NCI-H748 (cell line): ENCODE measurements at regions not wholly inside any gene's neighbourhood (a gene's known extent, or its start where the extent isn't known, plus 50 kb on each side); places are given as distances from the start of the nearest gene placed in this dataset.

Source experiments
- DNase-seq: peaks from one replicate; lab custom pipeline; 2025; ENCODE audit not compliant: unreplicated experiment; lab: John Stamatoyannopoulos, UW

DNA sequence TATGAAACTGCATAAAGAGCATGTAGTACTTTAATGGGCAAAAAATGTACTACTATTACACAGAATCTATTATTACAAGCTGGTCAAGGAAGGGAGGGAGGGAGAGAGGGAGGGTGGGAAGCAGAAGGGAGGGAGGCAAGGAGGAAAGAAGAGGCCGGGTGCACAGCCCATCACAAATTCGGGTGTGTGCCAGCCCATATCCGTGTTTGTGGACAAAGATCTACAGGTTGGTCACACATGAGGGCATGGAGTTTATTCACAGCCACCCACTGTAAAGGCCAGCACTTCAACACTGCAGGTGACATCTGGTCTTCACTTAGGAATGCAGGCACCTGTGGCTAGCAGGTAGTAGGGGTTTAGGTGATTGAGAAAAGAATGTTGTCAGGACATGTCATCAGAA lies 352.5 kb upstream of the NBEA start:
- DNase-seq: no peak

DNA sequence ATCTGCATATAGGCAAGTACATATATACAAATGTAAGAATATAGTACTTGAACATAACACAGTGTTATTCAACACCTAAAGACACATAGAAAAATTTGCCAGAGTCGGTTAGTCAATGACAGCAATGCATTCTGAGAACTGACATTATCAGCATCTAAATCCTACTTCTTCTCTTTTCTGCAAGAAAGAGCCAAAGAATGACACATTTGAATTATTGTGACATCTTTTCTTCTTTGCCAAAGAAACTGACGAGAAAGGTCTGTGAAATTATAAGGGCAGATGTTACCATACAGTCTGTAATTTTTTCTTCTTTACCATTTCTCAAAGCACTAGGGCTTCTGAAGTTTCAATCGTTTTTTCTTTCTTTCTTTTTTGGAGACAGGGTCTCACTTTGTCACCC lies 350.9 kb upstream of the NBEA start:
- DNase-seq: no peak

DNA sequence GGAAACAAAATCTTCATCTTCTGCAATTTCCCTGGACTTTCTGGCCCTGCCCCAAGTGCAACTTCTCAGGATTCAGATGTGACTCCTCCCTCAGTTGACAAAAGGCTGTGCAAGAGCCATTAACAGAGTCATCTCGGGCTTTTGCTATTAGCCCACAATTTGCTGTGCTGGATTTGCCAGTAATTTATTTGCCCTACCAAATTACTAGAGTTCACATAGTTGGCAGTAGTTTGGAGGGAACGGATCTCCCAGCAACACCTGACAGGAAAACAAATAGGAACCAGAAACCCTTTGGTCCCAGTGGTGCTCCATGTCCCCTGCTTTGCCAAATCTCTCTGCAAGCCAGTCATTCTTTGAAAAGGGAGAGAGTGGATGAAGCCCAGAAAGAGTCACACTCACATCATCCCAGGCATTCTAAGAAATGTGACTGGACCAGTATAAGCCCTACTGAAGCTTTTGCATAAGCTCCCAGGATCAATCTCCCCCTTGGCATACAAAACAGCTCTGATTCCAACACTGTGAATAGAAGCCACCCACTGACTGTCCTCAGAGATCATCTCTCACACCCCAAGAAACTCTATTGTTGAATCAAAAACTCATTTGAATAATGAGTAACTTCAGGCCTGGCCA lies 350.1 kb upstream of the NBEA start:
- DNase-seq: peak; percentile 24

DNA sequence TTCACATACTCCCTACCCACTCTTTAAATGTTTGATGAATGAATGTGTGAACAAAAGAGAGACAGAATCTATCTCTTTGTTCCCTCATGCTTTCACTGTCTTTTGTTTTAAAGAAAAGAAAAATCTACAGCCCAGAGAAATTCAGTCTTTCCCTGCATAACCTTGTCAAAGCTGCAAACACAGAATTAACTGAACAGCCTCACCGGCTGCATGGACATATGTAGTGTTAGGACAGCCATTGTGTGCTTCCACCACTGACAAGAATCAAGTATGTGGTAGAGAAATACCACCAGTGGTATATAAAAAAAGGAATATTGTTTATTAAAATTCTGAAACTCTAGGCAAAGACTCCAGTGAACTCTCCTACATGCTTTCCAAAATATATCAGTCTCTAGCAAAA lies 348.4 kb upstream of the NBEA start:
- no peak for DNase-seq

DNA sequence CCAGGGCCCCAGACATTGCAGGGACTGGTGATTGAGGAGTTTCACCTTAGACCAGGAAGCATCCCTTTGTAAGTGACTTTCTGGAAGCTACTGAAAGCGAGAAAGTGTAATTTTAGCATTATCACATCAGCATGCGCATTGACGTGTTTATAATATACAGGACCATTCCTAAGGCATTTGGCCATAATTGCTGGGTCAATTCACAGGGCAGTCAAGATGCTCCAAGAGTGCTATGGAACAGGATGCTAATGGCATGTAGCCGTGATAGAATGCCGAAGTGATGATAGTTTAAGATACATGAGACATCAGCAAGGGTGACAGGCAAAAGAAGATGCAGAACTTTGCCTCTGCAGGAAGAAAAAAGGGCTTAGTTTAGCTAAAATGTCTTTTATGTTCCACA lies 347.6 kb upstream of the NBEA start:
- DNase-seq: no peak

DNA sequence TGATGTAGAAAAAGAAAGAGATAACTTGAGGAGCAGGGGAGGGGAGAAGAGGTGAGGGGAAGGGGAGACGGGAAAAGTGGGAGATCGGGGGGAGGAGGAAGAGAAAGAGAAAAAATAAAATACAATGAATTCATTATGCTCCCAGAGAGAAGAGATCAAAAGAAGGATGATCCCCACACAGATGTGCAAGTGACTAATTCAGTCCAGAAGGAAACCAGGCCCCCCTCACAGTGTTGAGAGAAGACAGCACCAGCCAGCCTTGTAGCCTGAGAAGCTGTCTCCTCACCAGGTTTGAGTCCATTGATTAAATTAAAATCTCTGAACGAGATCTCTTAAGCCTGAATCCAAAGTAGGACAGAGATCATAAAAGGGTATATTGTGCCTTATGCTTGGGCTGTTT lies 333.7 kb upstream of the NBEA start:
- DNase-seq: peak; percentile 50

DNA sequence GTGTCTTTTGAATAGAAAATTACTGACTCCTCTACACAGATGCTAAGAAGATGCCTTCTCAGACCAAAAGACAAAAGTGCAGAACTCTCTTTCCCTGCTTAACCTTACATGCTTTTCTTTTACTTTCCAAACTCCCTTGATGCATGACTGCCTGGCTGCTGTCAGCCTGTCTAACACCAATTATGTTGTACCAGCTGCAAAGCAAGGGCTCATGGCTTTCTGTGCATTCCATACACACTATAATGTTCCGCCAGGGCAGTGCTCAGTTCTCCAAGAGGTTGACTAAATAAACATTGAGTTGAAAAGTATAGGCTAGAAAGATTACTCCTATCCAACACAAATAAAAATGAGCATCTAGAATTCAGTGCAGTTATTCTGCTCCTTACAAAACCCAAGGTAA lies 330.4 kb upstream of the NBEA start:
- DNase-seq: peak; percentile 33

DNA sequence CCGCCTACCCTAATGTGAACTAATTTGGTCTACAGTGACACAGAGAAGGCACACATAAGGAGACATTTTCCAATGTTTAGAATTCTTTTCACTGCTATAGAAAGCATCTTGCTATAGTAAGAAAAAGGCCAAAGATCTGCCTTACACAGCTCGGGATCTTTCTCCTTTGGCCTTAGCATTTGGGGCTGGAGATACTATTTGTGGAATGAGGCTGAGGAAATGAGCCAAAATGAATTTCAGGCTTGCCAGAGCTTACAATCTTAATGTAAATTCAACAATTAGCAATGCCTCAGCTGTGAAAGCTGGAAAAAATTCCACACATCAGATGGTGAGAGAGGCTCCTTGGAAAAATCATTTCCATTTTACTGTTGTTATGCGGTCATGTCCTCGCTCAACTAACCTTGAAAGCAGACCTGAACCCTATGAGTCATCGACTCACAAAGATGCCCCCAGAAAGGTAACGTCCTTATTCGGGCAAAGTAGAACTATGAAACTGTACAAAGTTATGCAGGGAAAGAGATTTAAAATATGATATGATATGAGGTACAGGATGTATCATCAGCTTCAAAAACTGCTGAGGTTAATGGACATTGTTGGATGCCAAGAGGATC lies 324.5 kb upstream of the NBEA start:
- DNase-seq: no peak

DNA sequence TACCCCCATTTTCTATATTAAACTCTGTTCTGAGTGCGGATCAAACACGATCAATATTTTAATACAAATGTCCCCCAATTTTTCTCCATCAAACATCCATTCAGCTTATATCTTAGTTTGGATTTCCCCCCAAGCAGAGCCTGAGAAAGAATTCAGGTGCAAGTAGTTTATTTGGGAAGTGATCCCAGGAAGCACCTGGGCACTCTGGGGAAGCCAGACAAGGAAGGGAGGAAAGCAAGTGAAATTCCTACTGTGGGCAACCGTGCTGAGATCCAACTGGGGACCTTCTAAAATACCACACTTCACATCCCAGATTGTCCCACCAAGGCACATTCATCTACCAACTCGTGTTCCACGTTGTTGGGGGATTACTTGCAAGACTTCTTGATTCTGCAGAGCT lies 323.4 kb upstream of the NBEA start:
- no peak for DNase-seq

DNA sequence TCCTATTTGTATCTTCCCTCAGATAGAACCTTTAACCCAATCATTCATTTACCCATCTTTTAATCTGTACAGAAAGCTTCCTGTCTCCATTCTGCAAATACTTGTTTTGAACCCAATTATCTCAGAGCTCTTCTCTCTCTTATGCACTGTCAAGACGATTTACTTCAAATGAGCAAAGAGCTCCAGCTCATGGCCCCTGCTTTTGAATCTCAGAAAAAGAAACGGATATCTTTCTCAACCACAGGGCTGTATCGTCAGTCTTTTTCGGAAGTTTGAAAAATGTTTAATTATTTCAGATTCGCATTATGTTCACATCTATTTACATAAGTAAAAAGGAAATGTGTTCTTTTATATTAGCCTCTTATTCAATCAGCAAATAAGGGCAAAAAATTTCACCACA lies 322.7 kb upstream of the NBEA start:
- no peak for DNase-seq

DNA sequence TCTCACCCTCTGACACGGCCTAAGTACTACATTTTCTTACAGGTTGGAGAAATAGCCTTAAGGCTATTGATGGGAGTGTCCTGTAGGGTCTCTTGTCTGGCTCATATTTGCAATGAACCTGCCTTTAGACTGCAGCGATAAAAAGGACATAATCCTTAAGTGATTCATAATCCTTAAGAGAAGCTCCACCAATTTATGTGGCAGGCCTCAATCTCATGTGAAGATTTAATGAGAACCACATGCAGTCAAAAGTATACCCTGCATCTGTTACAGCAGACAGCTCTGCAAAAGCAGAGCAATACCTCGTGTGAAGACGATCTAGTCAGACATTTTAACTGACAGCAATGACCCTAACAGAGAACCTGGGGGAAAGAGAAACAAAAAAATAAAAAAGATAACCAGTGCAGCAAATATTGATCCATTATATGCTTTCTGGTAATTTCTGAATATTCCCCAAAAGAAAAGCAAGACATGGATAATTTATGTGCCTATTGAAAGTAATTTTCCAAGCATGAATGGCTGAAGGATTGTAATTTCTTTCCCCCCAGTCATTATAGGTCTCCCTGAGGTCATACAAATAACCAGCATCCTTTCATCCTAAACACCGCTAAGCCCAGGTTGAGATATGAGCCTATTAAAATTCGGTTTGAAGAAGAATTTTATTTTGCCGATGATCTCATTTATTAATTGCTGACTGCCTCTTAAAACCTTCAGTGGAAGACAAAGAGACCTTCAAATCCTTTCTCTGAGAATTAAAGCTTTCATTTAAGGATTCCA lies 321.8 kb upstream of the NBEA start:
- DNase-seq: peak; percentile 81

DNA sequence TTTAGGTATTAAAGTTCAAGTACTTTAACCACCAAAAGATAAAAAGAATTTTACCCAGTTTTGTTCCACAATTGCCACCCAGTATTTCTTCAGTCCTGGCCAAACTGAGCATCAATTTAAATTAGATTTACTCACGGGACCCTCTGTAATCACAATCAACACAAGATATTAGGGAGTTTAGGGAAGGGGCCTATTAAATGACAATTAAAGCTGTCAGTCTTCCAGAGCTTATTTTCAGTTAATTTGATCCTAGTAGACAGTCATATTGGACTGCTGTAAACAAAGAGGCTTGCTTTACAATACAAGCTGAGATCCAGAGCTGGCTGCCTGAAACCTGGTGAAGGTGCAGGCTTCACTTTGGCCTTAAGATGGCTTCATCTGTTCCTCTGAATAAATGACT lies 321.2 kb upstream of the NBEA start:
- peak; percentile 81 for DNase-seq

DNA sequence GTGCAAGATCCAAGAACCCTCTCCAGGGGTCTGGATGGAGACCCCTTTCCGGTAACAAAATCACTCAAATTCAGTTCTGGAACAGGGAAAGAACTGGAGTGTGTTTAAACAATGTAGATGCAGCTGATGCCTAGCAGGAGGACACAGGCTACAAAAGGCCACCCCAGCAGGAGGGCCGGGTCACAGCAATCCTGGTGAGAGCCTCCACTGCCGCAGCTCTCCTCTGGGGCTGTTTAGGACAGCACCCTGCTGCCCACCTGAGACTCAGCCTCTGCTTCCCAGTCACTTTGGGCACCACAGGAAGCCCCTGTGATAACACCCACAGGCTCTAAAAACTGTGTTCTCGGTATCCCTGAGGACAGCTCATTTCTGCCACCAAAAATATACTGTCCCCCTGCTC lies 318.7 kb upstream of the NBEA start:
- no peak for DNase-seq

DNA sequence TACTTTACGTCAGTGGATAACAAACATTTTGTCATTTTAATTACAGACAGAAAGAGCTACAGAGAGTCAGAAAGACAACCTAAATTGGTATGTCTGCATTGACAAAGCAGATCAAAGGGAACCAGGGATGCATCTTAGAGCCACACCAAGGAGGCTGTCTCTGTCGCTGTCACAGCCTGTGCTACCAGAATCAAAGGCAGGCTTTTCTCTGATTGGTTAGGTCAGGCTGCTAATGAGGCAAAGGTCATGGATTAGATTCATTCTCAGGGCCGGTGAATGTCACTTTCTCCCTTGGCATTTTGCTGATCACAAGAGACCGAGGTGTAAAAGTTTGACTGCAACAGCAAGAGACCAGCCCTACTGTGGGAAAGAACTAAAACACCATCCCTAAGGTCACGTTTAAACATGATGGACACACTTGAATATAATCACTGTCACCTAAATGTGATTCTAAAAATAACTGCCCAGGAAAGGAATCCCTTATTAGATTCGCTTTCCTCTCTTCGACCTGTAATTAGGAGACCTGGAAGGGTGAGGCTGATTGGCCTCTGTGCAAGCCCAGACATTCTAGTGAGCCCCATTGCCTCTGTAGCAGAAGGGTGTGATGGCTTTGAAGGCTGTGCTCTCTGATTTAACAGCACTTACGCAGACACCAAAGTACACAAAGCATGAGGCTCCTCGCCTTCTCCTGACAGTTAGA lies 314.4 kb upstream of the NBEA start:
- peak; percentile 81 for DNase-seq

DNA sequence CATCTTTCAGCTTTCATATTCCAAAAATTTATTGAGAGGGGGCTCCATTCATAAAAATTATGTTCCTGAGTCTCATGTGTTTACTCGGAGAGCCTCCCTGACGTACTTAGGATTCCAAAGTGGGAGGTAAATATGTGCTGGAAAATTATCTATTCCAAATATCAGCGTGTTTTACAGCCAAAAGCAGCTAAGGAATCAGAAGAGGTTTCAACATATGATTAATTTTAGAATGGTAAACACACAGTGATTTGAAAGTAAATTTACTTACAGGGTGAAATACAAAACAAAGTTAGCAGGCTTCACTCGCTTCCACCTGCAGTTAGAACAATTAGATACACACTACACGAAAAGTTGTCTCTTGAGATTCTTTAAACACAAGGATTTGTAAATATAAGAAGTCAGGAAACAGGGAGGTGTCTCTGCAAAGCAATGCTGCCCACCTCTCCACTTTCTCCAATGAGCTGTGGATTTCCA lies 313.8 kb upstream of the NBEA start:
- DNase-seq: peak; percentile 74

DNA sequence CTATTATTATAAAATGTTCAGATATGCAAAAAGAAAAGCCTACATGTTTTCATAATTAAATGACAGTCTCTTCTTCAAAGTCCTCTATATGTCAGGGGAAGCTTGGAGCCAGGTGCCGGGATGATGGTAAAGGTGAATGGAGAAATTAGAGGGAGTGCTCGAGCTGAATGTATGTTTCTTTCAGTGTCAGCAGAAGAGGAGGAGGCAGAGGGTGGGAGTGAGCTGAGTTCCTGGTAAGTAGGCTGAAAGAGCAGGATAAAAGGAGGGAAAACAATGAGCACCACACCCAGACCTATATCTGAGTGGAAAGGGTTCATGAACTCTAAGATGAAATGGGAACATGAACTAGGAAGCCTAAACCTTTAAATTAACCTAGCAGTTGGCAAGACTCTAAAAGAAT lies 307.6 kb upstream of the NBEA start:
- DNase-seq: no peak

DNA sequence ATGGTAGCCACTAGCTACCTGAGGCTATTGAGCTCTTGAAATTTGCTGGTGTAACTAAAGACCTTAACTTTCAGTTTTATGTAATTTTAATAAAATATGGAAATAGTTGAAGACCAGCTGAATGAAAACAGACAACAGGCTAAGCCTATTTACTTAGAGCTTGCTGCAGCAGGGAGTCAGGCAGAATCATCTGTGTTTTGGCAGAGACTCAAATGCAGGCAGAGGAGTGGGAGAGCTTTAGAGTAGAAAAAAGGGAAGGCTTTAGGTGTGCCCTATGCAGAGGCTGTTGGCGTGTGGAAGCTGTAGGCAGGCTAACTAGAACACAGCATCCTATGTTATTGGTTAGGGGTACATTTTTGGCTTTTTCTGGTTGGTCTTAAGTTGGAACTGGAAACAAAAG lies 304.9 kb upstream of the NBEA start:
- DNase-seq: peak; percentile 17

DNA sequence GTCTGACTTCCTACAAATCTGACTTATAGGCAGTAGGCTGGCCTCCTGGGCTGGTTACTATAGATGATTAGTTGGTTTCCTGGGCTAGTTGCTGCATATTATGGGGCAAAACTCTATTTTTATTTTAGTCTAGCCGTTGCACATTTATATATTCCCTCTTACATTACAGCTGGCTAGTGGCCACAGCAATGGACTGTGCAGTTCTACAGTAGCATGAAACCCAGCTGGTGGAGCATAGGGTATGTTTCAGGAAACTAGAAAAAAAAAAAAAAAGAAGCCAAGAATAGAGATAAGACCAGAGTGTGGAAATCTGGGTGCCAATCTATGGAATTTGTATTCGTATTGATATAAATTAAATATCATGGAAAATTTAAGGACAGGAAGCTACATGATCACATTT lies 304.4 kb upstream of the NBEA start:
- no peak for DNase-seq

DNA sequence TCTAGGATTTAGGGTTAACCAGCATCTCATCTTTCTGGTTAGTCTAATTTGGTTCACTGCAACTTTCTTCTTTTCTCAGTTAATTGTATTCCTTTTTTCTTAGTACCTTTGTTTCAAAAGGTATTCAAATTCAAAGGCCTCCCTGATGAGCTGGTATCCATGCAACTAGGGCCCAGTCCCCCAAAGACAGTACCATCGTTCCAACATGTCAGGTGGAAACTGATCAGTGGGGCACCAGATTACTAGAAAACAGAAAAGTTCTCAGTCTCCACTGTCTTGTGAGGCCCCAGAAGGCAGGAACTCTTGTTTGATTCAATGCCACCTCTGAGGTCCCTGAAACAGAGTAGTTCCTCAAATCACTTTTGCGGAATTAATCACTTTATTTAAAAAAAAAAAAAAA lies 303.2 kb upstream of the NBEA start:
- no peak for DNase-seq

DNA sequence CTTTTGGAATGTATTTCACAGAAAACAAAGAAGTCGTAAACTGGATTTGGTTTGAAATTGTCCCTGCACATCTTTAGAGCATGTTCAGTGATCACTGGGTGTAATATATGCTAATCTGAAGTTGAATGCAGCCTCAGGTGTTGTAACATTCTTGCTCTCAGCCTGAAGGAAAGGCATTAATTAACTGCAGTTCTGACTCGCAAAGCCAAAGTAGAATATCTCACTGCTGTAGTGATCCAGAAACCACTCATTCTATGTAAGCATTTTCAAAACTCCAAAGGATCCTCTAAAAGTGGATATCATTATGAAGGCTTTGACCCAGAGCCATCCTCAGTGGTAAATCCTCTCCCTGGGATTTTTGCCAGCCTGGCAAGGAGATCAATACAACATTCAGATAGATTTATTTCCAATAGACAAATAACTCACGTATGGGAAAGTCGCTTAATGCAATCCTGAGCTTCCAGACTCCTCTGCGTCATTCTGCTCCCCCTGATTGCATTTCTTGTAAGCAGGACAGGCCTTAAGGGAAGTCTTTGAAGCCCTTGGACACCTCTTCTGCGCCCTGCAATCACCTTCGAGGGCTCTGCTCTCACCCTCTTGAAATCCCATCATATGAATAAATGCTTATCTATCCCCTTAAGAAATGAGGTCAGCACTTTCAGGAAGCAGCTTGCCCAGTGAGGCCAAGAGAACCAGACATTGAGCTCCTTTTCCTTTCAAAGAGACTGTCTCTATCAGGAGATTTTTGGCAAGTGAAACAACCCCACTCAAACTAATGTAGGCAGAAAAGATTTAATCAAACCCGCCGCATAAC lies 301.7 kb upstream of the NBEA start:
- no peak for DNase-seq

DNA sequence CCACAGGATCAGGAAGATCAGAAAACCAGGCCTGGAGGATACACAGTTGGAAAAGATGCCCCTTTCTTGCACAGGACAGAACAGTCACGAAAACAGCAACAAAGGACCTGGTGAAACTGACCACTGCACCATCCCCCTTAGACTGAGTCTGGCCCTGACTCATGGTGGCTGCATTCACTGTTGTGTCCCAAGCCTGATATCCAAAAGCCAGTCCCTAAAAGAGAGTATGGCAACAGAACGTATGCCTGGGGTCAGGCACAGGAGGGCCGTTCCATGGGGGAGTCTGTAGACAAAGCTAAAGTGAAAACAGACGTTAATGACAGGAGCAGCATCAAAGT lies 301.1 kb upstream of the NBEA start:
- DNase-seq: no peak
